Stimulated activated CD4-positive, alpha-beta T cell treated with anti-CD3 and anti-CD28 coated beads, Interleukin-1b, Interleukin-23, amount 100 ng/mL, for 48 hours (primary cell): ENCODE measurements at regions not wholly inside any gene's neighbourhood (a gene's known extent, or its start where the extent isn't known, plus 50 kb on each side); places are given as distances from the start of the nearest gene placed in this dataset.
"Not testable (repeated sequence)": the region's sequence is repeated elsewhere in the genome, so short reads cannot be mapped to it uniquely, and the experiment has no call there.

Experiments
- DNase-seq: peaks from one replicate; pipeline ENCODE4 v3.0.0-alpha.2; 2020

DNA sequence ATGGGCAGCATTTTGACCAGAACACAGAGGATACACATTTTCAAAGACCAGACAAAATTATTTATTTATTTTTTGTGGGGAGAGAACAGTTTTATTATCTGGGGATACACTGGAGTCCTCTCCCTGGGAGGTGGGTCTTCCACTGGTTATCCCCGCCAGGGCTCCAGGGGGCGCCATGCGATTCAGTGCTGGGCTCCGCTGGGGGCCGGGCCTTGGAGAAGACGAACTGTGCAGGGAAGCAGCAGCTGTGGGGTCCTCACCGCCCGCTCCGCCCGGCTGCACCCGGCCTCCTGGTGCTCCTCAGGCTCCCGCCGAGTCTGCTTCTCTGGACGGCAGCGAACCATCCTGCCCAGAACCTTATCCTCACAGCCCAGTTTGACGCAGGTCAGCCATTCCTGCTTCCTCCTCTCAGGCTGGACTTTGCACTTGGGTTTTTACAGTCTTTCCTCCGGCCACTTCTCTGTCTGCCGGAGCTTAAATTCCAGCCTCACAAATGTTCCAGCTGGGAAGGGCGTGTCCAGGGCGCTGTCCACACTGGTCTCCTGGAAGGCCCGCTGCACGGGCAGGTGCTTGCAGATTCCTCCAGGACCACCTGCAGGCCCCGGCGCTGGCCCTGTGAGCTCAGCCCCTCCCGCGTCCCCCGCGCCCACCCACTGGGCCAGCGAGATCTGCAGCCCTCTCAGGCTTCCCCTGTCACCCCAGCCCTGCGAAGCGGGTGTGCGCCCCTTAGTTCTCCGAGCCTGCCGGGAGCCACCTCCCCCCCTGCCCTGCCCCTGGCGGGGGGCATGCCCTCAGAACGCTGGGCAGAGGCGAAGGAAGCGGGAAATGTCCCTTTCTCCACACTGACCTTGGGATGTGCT, 1830.0 kb upstream of the DEFB115 start:
- DNase-seq, result no peak

DNA sequence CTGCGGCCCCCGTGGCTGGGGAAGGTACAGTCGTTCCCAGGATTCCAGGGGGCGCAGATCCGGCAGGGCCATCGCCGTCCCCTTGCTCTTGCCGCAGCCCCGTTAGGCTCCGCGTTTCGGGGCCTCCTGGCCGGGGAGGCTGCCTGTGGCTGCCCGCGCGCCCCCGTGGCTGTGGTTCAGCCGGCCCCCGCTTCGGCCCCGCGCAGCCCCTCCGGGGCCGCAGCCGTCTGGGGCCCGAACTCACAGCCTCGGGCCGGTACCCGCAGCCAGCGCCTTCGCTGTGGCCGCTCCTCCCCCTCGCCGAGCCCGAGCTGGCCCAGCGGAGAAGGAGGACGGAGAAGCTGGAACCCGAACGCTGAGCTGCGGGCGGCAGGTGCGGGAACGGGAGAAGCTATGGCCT, 1826.9 kb upstream of the DEFB115 start:
- DNase-seq, result no peak

DNA sequence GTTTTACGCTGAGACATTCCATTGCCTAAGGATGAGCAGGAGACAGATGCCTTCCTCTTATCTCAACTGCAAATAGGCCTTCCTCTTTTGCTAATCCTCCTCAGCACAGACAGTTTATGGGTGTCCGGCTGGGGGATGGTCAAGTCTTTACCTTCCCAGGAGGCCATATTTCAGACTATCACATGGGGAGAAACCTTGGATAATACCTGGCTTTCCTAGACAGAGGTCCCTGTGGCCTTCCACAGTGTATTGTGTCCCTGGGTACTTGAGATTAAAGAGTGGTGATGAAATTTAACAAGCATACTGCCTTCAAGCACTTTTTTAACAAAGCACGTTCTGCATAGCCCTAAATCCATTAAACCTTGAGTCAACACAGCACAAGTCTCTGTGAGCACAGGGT, 1816.7 kb upstream of the DEFB115 start:
- not testable (repeated sequence) for DNase-seq

DNA sequence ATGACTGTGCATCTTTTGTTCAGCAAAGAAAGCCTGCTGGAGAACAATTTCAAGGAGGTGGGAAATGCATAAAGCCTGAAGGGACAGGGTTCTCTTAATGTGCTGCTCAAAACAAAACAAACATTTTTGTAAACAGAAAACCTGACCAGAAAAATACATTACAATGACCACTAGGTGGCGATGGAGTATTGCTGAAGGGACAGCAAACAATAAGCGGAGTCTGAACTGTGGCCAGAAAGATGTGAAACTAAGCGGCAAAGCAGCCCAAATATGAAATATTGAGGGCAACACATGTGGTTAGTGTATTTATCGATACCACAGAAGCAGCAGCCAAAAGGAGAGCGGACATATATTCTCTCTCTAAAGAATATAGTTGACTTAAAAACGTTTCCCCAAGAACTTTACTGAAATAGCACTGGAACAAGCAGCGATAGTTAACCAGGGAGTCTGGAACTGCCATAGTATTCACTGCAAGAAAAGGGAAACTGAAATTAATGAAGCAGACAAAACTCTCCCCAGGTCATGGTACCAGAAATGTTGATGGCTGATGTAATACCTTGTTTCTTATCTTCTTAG, 1814.2 kb upstream of the DEFB115 start:
- DNase-seq, result not testable (repeated sequence)

DNA sequence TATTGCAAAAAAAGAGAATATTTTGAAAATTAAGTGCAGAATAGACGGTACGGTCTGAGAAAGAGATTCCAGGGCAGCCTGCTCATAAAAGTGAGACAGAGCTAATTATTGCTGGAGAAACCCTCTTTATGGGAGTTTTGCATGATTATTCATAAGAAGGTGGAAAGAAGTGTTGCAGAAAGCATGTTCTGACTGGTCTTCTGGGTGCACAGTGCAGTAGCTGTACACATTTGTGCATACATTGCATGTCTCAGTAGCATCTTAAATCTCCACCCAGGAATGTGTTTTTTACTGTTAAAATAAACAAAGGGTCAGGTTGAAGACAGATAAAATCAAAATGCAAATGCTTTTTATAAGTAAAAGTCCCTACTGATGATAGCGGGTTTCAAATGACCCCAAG, 1813.6 kb upstream of the DEFB115 start:
- peak; percentile 39 for DNase-seq

DNA sequence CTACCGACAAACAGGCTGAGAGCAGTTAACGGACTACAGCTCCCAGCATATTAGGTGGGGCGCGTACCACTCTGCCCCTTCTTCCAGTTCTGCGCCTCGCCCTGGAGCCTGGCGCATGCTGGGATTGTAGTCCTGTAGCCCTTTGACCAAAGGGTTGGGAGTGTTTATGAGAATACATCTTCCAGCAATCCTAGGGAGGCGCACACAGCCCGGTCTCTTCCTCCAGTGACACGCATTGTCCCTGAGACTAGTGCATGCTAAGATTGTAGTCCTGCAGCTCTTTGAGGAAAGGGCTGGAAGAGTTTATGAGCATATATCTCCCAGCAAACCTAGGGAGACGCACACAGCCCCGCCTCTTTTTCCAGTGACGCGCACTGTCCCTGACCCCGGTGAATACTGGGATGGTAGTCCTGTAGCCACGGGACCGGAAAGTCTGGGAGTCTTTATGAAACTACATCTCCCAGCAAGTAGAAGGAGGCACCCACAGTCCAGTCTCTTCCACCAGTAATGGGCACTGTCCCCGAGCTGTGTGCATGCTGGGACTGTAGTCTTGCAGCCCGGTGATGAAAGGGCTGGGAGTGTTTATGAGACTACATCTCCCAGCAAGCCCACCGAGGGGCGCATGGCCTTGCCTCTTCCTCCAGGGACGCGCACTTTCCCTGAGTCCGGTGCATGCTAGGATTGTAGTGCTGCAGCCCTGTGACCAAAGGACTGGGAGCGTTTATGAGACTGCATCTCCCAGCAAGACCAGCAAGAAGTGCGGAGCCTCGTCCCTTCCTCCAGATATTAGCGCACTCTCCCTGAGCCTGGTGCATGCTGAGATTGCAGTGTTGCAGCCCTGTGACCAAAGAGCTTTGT, 1812.2 kb upstream of the DEFB115 start:
- DNase-seq, result peak; percentile 56

DNA sequence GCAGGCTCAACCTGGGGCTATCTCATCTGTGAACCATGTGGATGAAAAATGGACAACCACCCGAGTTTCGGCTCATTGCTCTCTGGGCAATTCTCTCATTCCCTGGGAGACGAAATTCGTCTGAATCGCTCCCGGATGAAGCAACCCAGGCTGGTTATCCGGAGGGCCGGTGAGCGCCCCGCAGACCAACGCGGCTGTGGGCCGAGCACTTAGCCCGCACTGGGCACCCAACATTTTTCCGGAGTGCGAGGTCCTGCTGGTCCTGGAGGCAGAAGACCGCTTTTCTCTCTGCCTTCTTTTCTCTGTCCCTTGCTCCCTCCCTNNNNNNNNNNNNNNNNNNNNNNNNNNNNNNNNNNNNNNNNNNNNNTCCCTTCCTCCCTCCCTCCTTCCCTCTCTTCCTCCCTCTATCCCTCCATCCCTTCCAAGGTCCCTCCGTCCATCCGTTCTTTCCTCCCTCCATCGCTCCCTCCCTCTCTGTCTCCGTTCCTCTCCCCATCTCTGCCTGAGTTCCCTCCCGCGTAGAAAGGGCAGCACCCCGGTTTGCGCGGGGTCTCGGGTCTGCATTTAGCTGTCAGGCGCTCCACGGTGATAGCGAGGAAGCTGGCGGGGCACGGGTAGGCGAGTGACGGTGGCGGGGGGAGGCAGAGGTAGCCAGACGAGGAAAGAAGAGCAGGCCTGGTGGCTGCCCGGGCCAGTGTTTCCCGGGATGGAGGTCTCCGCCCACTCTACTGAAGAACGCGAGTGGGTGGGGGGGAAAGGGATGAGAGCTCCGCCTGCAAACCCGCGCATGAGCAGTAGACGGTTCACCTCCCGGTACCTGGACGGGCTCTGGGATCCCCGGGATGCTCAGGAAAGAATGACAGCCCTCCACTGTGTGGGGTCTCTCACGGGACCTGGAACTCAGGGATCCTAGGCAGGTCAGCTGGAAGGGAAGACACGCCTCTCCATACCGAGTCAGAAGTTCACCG, 1809.7 kb upstream of the DEFB115 start:
- DNase-seq, result not testable (repeated sequence)

DNA sequence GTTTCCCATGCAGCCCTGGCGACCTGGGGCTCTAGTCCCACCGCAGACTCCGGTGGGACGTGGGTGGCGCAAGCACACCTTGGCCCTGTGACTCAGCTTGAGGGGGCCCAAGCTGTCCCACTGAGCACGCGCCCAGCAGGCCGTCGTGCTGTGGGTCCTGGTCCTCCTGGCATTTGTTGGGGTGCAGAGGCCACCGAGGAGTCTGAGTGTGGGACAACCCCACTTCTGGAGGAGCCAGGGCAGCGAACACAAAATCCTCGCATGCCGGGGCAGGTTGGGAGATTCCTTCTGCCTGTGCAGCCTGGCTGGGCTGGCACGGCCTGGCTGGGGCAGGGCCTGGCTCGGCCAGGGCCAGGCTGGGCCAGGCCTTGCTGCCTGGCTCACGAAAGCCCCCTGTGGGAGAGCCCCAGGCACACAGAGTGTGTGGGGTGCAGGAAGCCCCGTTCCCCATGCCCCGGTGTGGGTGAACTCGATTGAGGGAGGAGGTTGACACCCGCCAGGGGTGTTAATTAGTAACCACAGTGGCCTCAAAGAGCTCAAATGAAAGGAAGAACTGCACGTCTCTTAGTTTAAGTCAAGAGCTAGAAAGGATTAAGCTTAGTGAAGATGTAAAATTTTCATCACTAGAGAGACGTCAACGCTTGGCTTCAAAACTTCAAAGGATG, 1808.5 kb upstream of the DEFB115 start:
- DNase-seq, result no peak

DNA sequence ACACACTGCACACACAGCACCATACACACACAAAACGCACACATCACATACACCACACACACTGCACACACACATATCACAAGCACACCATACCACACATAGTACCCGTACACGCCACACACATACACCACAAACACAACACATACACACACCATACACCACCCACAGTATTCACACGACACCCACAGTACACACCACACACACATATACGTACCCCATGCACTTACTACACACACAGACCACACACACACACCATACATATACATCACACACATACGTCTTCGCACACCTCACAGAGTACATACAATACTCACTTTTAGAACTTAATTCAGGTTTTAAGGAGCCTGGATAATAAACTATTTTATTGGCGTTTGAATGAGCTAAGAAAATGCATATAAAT, 1805.3 kb upstream of the DEFB115 start:
- no peak for DNase-seq

DNA sequence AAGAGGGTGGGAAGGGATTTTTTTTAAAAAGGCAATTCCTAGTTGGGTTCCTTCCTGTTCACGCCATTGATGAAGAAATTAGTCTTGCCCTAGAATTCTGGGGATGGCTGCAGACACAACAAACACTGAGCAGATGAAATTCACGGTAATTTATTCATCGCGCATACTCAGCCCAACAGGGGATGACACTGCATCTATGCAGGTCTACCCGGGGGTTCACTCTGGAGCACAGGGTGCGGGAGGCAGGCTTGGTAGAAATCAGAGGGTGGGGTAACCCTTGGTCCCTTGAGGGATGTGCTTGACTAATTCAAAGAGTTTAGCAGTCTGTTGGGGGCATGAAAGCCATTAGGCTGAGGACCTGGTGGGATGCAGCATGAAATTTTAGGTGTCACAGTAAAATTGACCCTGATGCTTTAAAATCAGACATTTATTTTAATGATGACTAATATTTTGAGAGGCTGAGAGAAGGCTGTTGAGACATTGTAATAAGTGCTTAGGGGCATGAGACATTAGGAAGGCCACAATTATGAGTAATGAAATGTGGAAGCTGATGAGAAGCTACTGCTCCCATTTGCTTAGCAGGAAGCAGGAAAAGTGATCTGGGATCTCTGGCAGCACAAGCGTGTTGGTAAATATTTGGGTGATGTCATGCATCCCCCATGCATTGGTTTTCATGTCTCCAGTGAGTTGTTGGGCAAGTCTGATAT, 1800.3 kb upstream of the DEFB115 start:
- not testable (repeated sequence) for DNase-seq

DNA sequence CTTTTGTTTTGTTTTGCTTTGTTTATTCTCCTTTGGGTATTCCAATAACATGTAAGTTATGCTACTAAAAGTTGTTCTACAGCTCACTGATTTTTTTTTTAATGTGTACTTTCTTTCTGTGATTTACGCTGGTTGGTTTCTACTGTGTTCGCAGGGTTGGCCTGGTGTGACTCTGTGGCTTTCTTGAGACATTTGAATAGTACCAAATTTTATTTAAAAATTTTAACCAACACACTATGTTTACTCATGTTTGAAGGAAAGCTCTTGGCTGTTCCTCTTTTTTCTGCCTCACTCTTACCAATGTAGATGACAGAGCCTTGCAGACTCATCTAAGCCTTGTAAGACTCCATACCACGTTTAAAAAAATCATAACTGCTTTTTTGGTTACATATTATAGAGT, 1784.9 kb upstream of the DEFB115 start:
- DNase-seq, result no peak

DNA sequence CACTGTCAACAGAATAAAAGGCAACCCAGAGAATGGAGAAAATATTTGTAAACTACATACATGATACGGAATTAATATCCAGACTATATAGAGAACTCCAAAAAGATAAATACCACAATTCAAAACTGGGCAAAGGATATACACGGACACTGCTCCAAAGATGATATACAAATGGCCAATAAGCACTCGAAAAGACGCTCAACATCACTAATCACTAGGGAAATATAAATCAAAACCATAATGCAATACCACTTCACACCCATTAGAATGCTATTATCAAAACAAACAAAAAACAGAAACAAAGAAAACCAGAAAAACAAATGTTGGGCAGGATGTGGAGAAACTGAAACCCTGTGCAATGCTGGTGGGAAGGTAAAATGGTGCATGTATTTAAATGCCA, 1764.6 kb upstream of the DEFB115 start:
- not testable (repeated sequence) for DNase-seq

DNA sequence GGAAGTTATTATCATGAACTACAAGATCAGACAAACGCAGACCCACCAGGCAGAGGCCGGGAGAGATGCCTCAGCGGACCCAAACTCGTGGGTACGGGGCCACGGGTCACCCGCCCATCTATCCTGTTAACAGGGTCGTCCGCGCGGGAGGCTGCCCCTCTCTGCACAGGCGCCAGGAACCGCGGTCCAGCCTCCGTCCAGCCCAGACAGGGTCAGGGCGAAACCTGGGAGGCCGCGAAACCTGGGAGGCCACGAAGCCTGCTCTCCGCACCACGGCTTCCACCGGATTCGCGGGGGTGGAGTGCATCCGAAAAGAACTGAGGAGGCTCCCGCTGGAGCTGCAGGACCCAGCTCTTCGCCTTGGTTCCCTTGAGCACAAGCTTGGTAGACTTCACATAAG, 1760.7 kb upstream of the DEFB115 start:
- not testable (repeated sequence) for DNase-seq

DNA sequence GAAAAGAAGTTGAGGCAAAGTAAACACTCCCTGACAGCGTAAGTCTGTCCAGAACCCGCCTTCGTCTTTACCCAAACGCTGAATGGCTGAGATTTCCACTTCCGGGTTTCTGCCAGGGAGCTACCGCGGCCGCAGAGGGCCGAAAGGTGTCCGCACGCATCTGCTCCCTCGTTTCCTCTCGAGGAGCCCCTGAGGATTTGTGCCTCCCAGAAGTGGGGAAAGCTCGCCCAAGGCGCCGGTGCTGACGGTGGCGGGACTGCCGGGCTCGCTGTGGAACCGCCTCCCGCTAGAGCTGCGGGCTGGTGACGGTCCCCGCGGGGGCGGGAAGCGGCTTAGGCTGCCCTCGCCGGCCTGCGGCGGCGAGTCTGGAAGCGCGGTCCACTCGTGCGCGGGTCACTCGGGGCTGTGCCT, 1760.2 kb upstream of the DEFB115 start:
- peak; percentile 40 for DNase-seq

DNA sequence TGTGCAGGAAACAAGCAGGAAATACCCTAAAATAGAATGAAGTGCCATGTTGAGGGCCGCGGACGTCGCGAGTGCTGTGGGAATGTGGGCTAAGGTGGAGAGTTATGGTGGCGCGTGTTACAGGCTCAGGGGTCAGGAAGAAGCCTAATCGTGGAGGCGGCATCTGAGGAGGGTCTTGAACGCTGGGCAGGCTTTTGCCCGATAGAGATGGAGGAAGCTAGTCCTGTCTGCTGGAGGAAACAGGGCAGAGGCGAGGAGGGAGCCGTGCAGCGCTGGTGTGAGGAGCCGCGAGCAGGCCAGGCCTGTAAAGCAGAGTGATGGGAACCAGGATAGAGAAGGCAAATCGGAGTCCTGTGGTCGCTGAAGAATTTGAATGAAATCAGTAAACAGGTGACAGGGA, 1759.8 kb upstream of the DEFB115 start:
- not testable (repeated sequence) for DNase-seq

DNA sequence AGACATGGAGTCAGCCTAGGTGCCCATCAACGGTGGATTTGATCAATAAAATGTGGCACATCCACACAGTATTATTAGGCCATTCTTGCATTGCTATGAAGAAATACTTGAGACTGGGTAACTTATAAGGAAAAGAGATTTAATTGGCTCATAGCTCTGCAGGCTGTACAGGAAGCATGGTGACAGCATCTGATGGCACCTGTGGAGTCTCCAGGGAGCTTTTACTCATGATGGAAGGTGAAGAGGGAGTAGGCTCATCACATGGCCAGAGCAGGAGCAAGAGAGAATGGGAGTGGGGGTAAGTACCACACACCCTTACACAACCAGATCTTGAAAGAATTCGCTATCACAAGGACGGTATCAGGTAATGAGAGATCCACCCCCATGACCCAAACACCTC, 1756.7 kb upstream of the DEFB115 start:
- not testable (repeated sequence) for DNase-seq

DNA sequence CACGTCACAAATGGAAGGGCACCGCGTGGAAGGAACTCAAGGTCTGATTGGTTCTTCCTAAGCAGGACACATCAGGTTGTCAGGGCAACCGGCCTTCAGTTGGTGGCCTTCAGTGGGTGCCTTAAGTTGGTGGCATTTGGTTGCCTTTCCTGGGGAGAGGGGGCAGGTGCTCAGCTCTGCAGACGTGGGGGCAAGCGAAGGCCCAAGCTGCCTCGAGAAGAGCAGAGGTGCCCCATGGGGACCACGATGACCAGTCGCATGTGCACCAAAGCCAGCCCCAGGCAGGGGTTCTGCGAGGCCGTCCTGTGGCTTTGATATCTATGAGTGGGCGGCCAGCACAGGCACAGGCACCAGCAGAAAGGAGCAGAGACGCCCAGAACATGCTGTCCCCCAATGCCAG, 1742.8 kb upstream of the DEFB115 start:
- not testable (repeated sequence) for DNase-seq

DNA sequence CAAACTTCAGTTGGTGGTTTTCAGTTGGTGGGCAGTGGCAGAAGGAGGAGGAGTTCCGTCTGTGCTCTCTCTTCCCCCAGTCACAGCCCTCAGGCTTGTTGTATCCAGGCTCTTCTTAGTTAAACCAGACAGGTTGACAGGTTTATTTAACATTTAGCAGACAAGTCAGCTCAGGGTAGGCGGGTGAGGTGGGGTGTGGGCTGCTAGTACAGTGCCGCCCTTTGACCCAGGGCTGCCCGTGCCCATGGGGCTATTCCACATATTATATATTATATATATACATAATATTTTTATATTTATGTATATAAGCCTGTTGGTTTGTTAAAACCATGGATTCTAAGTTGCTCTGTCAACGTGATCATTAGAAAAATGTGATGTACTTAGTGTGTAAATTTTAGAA, 1740.6 kb upstream of the DEFB115 start:
- DNase-seq, result not testable (repeated sequence)

DNA sequence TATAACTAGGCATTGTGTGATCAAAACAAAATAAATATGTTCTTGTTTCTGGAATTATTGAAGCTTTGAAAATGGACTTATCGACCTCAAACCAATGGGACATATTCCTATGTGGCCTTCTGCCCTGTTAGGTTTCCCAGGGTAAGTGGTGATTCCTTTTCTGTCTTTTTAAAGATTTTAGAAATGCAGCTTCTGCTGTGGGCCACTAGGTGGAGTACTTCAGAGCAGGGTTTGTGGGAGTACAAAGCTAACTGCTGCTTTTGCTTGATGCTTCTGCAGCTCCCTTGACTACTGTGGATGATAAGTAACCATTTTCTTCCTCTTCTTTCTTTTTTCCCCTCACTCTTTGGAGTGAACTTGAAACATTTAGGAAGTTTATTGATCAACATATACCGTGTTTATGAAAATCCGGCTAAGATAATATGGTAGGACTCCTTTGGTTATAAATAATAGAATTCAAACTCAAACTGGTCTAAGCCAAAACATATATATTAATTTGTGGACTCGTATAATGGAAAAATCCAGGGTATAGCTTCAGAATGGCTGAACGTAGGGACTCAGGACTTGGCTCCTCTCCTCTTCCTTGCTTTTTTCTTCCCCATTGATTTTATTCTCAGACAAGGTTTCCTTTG, 1737.7 kb upstream of the DEFB115 start:
- not testable (repeated sequence) for DNase-seq

DNA sequence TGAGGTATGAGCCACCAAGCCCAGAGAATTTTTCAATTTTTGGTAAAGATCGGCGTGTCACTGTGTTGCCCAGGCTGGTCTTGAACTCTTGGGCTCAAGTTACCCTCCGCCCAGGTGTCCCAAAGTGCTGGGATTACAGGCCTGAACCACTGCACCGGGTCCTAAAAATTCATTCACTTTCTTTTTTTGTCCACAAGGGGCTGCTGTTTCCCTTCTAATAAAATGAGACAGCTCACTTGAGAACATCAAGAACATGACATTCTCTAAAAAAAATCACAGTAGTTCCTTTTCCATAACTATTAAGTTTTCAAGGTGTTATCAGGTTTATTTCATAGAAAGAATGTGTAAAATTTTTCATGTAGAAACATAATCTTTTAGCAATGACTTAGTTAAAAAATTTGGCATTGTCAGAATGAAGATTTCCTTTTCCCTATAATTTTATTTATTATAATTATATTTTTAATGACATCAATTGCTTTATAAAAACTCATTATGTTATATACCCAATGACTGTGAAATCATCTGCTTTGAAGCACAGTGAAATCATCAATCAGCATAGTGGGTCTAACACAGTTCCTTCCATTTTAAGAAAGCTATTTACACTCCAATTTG, 1723.8 kb upstream of the DEFB115 start:
- DNase-seq, result not testable (repeated sequence)
